Limb (tissue), 2 donors: ENCODE measurements at regions not wholly inside any gene's neighbourhood (a gene's known extent, or its start where the extent isn't known, plus 50 kb on each side); places are given as distances from the start of the nearest gene placed in this dataset.
"Not testable (repeated sequence)": the region's sequence is repeated elsewhere in the genome, so short reads cannot be mapped to it uniquely, and the experiment has no call there.

Experiments used
- DNase-seq, 2 donors: peaks; one replicate each; pipeline ENCODE4 v3.0.0-alpha.2; 2016; ENCODE audit errors: extremely low spot score in 2 of 2

DNA sequence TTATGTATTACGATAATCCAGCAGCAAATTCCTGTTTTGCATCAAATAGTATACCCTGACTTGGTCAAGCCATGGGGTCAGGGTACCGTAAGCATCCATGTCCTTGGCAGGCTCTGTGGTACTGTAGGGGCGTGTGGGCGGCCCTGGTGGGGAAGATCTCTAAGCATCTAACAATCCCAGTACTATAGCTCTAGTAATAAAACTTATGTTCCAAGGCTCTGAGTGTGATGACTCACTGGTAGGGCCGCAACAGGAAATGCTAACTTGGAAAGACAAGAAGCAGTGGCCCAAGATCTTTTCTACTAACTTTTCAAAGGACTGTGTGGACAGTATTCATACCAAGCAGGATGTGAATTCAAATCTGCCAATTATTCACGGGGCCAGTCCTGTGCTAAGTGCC, 63.8 kb downstream of the CLEC18A start:
- not testable (repeated sequence) for DNase-seq

DNA sequence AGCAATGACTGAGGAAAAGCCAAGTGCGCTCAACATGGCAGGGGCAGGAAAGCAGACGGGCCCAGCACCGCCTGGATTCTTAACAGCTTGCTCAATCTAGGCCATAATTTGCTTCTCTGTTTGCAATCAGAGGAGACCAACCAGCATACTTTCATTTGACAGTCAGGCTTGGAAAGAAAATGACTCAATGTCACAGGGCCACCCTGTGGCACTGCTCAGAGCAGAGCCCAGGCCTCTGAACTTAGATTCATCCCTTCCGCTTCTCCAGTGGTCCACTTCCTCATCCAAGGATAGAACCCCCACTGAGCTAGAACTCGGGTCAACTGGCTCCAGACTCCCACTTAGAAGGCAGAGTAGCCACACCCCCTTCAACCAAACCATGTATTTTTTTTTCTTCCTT, 65.6 kb downstream of the CLEC18A start:
- not testable (repeated sequence) for DNase-seq

DNA sequence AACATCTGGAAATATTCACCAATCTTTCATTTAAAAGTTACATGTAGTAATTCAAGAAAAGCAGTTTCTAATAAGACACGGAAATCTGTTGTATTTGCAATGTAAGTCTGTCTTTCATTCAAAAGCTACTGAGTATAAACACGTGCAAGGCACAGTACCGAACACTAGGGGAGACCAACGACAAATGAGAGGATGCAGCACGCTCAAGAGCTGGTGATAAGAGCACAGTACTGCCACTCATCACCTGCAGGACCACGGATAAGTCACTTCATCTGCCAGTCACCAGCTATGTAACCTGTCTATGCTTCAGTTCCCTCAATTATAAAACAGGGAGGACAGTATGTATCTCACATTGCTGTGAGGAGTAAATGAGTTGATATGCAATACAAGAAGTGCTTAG, 67.1 kb downstream of the CLEC18A start:
- DNase-seq = no peak

GRCh38 chr16:70023207-70023606, 72.1 kb downstream of the CLEC18A start:
- not testable (repeated sequence) for DNase-seq

DNA sequence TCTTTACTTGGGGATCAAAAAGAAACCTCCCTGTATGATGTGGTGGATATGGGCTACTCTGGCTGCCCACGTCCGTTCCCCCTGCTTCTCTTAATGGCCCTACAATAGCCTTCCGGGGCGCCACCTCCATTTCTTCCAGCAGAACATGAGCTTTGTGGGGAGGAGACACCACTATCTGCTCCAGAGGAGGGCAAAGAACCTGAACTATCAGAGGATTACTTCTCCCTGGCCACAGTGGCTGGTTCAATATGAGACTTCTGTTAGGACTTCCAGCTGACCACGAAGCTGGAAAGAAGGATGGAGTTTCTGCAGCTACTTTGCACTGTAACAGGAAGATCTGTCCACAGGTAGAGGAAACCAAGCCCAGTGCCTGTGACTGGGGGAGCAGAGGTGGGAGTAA, 72.8 kb downstream of the CLEC18A start:
- not testable (repeated sequence) for DNase-seq

DNA sequence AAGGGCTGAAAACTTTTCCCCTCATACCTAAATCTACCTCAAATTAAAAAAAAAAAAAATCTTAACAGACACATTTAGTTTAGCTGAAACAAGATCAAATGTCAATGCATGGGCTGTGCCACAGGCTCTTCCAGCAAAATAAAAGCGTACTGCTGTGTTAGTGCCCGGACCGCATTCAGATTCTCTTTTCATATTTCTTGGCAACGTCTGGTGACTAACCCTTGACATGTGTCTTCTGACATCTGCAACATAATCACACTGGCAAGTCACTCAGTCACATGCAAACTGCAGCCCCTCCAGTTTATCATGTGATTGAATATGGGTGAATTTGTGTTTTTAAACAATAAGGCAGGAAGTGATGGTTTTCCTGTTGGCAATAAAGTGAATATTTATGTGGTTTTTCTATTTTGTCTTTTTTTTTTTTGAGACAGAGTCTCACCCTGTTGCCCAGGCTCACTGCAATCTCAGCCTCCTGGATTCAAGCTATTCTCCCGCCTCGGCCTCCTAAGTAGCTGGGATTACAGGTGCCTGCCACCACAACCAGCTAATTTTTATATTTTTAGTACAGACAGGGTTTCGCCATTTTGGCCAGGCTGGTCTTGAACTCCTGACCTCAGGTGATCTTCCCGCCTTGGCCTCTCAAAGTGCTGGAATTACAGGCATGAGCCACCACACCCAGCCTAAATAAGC, 75.2 kb downstream of the CLEC18A start:
- DNase-seq = peak in 1 of 2 donors; percentile 7

GRCh38 chr16:70032906-70033305, 81.2 kb upstream of the PDPR start:
- not testable (repeated sequence) for DNase-seq

GRCh38 chr16:70037913-70038312, 76.2 kb upstream of the PDPR start:
- DNase-seq = not testable (repeated sequence)

DNA sequence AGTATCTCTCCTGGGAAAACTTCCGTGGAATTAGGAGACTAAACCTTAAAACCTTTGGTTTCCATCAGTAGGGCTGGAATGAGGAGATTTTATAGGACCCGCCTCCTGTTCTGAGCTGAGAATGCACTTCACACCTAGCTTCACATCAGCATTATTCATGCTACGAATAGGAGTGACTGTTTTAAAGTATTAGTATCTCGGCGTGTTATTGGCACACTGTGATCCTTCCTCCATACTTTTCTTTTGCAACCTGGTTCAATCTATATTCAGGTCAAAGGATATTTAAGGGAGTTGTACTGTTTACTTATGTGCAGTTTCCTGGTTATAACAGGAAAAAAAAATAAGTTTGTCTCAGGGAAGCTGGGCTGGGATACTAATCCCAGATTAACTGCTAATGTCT, 73.6 kb upstream of the PDPR start:
- DNase-seq = not testable (repeated sequence)

DNA sequence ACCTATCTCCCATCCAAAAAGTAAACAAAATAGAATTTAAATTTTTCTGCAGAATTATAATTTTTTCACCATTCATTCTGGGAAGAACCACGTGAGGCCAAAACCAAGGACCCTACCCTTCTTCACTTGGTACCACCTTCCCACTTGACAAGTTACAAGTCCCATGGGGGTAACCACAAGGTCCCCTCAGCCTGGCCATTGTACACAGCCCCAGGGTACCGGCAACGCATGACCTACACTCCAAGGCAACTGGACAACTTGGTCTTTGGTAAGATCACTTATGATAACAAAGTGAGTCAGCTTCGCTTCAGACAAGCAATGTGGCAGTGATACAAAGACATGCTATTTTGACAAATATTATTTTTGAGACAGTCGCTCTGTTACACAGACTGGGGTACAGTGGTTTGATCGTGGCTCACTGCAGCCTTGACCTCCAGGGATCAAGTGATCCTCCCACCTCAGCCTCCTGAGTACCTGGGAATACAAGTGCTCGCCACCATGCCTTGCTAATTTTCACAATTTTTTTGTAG, 70.5 kb upstream of the PDPR start:
- not testable (repeated sequence) for DNase-seq

GRCh38 chr16:70046560-70046959, 67.6 kb upstream of the PDPR start:
- DNase-seq = not testable (repeated sequence)

- not testable (repeated sequence) for DNase-seq
Measured at GRCh38 chr16:70048083-70048482, 66.0 kb upstream of the PDPR start.

- not testable (repeated sequence) for DNase-seq
Measured at GRCh38 chr16:70058056-70058455, 56.1 kb upstream of the PDPR start.

GRCh38 chr16:70059429-70059828, 54.7 kb upstream of the PDPR start:
- DNase-seq = not testable (repeated sequence)

DNA sequence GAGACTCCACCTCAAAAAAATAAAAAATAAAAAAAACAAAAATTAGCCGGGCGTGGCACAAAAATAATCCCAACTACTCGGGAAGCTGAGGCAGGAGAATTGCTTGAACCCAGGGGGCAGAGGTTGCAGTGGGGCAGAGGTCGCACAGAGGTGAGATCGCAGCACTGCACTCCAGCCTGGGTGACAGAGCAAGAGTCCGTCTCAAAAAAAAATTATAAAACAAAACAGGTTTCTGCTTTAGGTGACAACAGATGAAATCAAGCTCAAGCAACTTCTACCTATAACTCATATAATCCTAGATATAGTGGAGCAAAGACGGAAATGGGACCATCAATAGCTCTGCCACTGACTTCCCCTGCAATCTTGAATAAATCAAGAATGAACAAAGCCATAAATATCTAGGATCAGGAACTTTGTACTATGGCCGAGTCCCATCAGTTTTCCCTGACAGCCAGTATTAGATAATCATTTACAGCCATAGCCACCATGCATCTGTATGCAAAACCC, 53.6 kb upstream of the PDPR start:
- DNase-seq = not testable (repeated sequence)

DNA sequence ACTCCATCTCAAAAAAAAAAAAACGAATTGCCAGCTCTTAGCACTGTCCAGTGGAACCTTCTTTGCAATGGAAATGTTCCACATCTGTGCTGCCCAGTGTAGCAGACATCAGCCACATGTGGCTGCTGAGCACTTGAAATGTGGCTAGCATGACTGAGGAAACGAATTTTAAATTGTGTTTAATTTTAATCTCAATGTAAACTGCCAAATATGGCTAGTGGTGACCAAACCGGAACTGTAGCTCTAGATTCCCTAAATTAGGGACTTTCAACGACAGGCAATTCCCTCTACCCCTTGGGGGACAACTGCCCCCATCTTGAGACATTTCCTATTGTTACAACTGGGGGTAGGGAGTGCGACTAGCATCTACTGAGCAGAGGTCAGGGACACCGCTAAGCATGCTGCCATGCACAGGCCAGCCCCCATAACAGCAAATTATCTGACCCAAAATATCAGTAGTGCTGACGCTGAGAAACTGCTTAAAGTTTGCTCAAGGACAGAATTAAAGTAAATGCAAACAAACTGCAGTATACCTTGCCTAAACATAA, 52.4 kb upstream of the PDPR start:
- not testable (repeated sequence) for DNase-seq

DNA sequence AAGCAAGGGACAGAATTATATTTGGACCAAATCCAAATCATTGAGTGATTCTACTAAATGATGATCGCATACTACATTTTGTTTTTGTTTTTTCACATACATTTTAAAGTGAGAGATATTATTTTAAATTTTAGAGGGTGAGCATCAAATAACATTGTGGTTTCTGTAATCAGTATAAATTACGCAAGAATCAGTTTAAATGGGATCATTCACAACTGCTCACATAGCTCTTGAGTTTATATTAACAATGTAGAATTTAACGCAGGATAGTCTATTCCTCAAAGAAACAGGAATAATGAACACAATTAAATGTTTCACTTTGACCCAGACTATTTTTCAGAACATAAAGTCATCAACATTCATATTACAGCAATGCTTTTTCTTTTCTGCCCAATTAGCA, 51.2 kb upstream of the PDPR start:
- DNase-seq = not testable (repeated sequence)
